Parathyroid adenoma (tissue), 2 donors: ENCODE measurements at regions not wholly inside any gene's neighbourhood (a gene's known extent, or its start where the extent isn't known, plus 50 kb on each side); places are given as distances from the start of the nearest gene placed in this dataset.
"Not testable (repeated sequence)": the region's sequence is repeated elsewhere in the genome, so short reads cannot be mapped to it uniquely, and the experiment has no call there.

Experiments used
- H2AFZ ChIP-seq: fragments of 300-600 bp; sonication (generic); one replicate; pipeline ENCODE4 v1.7.0; 2017; ENCODE audit warnings: antibody characterized with exemption, mild to moderate bottlenecking
- H3K27ac ChIP-seq: fragments of 300-600 bp; sonication (generic); one replicate; pipeline ENCODE4 v1.7.0; 2017
- H3K27me3 ChIP-seq: fragments of 300-600 bp; sonication (generic); one replicate; pipeline ENCODE4 v1.7.0; 2017; ENCODE audit warnings: low read length; ENCODE audit not compliant: control insufficient read depth, insufficient read depth
- H3K36me3 ChIP-seq: fragments of 300-600 bp; sonication (generic); one replicate; pipeline ENCODE4 v1.7.0; 2017; ENCODE audit warnings: low read length; ENCODE audit not compliant: control insufficient read depth, insufficient read depth
- H3K4me1 ChIP-seq: fragments of 300-600 bp; sonication (generic); one replicate; pipeline ENCODE4 v1.7.0; 2017; ENCODE audit warnings: control low read depth
- H3K4me2 ChIP-seq: fragments of 300-600 bp; sonication (generic); one replicate; pipeline ENCODE4 v1.7.0; 2017; ENCODE audit warnings: low read length
- H3K4me3 ChIP-seq: fragments of 300-600 bp; sonication (generic); one replicate; pipeline ENCODE4 v1.7.0; 2017; ENCODE audit warnings: low read depth, low read length
- H3K79me2 ChIP-seq: fragments of 300-600 bp; sonication (generic); one replicate; pipeline ENCODE4 v1.7.0; 2017; ENCODE audit warnings: control low read depth
- H3K9ac ChIP-seq: fragments of 300-600 bp; sonication (generic); one replicate; pipeline ENCODE4 v1.7.0; 2017; ENCODE audit warnings: mild to moderate bottlenecking
- H3K9me3 ChIP-seq: fragments of 300-600 bp; sonication (generic); one replicate; pipeline ENCODE4 v1.7.0; 2017; ENCODE audit warnings: low read length; ENCODE audit not compliant: control insufficient read depth
- TF ChIP-seq, protein P1 (sequence below): fragments of 300-600 bp; sonication (generic); IDR thresholded peaks from one replicate; pipeline ENCODE4 v1.7.0; 2017; ENCODE audit warnings: antibody characterized with exemption, mild to moderate bottlenecking
- donor health status: primary hyperparathyroidism.

DNA sequence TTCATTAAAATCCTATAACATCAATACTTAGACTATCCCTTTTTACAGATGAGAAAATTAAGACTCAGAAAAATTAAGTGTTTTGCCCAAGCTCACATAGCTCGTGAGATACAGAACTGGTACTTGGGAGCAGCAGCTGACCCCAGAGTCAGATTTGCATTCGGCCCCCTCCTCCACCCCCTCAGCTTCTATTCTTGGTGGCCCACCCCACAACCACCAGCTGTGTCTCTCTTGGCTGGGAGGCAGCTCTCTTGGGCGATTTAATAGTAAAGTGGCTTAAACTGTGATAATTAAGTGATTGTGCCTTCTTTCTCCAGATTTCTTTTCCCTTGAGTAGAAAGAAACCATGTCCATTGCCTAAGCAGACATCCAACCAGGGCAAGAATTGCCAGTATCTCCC lies 203.6 kb upstream of the PDZRN3 start:
- no peak overlapping the region for H3K4me3 ChIP-seq
- no peak overlapping the region for H3K9ac ChIP-seq
- no peak overlapping the region for H3K27ac ChIP-seq
- TF ChIP-seq, protein P1, sequence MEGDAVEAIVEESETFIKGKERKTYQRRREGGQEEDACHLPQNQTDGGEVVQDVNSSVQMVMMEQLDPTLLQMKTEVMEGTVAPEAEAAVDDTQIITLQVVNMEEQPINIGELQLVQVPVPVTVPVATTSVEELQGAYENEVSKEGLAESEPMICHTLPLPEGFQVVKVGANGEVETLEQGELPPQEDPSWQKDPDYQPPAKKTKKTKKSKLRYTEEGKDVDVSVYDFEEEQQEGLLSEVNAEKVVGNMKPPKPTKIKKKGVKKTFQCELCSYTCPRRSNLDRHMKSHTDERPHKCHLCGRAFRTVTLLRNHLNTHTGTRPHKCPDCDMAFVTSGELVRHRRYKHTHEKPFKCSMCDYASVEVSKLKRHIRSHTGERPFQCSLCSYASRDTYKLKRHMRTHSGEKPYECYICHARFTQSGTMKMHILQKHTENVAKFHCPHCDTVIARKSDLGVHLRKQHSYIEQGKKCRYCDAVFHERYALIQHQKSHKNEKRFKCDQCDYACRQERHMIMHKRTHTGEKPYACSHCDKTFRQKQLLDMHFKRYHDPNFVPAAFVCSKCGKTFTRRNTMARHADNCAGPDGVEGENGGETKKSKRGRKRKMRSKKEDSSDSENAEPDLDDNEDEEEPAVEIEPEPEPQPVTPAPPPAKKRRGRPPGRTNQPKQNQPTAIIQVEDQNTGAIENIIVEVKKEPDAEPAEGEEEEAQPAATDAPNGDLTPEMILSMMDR = no peak
- no peaks in the 10 kb centered on the region for H3K36me3 ChIP-seq
- no peaks in the 10 kb centered on the region for H3K79me2 ChIP-seq
- H3K4me1 ChIP-seq = no peaks in the 10 kb centered on the region
- no peak overlapping the region for H2AFZ ChIP-seq
- no peak overlapping the region for H3K4me2 ChIP-seq
- H3K9me3 ChIP-seq = no peaks in the 10 kb centered on the region
- no peaks in the 10 kb centered on the region for H3K27me3 ChIP-seq

DNA sequence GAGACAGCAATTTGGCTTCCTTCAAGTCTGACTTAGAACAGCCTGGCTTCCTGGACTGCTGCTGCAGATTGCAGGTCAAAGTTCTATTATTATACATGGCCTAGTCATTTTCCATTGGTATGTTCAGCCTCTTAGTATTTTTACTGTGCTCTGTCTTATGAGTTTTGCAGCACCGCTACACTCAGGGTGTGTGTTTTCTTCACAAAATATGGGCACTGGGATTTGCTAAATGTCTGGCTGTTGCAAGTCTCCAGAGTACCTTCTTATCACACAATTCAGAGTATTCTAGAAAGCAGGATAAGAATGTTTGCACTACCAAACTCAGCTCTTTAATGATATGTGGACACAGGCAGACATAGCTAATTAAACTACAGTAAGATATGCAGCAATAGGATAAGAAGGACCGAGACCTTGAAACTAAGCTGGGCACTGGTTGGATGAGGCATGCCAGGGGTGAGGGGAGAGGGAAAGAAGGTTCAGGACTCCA lies 203.0 kb upstream of the PDZRN3 start:
- no peak overlapping the region for H3K4me2 ChIP-seq
- H3K36me3 ChIP-seq = no peaks in the 10 kb centered on the region
- no peak overlapping the region for H2AFZ ChIP-seq
- TF ChIP-seq, protein P1 = no peak
- no peaks in the 10 kb centered on the region for H3K4me1 ChIP-seq
- no peaks in the 10 kb centered on the region for H3K9me3 ChIP-seq
- no peaks in the 10 kb centered on the region for H3K27me3 ChIP-seq
- no peak overlapping the region for H3K9ac ChIP-seq
- H3K79me2 ChIP-seq = no peaks in the 10 kb centered on the region
- no peak overlapping the region for H3K27ac ChIP-seq
- H3K4me3 ChIP-seq = no peak overlapping the region

- Histone ChIP-seq H3K4me1 (no peaks in the 10 kb centered on the region), H3K36me3 (no peaks in the 10 kb centered on the region), H3K79me2 (no peaks in the 10 kb centered on the region), H3K4me3 (no peak overlapping the region), H3K9ac (no peak overlapping the region), H3K9me3 (no peaks in the 10 kb centered on the region), H3K27me3 (no peaks in the 10 kb centered on the region), H3K27ac (no peak overlapping the region), H2AFZ (no peak overlapping the region), H3K4me2 (no peak overlapping the region)
- TF ChIP-seq, protein P1 = no peak
These were observed 202.5 kb upstream of the PDZRN3 start for GRCh38 chr3:73827204-73827603.

- H3K9me3 ChIP-seq, H3K9ac ChIP-seq, H2AFZ ChIP-seq, H3K4me3 ChIP-seq, H3K27ac ChIP-seq, H3K79me2 ChIP-seq, H3K4me1 ChIP-seq, H3K4me2 ChIP-seq, H3K36me3 ChIP-seq, H3K27me3 ChIP-seq: not testable (repeated sequence)
These were observed 196.2 kb upstream of the PDZRN3 start for GRCh38 chr3:73820896-73821295.

DNA sequence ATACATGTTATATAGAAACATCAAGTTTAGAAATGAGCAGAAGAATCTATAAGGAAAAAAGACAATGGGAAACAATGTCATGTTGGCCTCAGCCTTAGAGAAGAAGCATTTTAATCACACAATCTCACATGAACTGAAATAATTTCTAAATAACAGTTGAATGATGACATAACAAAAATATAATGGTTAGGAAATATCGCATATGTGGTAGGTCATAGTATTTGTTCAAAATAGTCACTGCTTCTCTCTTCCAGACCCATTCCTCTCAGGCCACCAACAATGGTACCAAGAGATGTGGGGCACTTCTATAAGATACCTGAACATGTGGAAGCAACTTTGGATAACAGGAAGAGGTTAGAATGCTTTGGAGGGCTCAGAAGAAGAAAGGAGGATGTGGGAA lies 195.7 kb upstream of the PDZRN3 start:
- Histone ChIP-seq H3K4me1 (no peaks in the 10 kb centered on the region), H3K36me3 (no peaks in the 10 kb centered on the region), H3K27ac (no peak overlapping the region), H3K9ac (no peak overlapping the region), H3K27me3 (no peaks in the 10 kb centered on the region), H3K79me2 (no peaks in the 10 kb centered on the region), H2AFZ (no peak overlapping the region), H3K9me3 (no peaks in the 10 kb centered on the region), H3K4me2 (no peak overlapping the region), H3K4me3 (no peak overlapping the region)
- TF ChIP-seq, protein P1 = no peak
